ENCODE measurements at regions not wholly inside any gene's neighbourhood (a gene's known extent, or its start where the extent isn't known, plus 50 kb on each side); places are given as distances from the start of the nearest gene placed in this dataset.
"Not testable (repeated sequence)": the region's sequence is repeated elsewhere in the genome, so short reads cannot be mapped to it uniquely, and the experiment has no call there.

DNA sequence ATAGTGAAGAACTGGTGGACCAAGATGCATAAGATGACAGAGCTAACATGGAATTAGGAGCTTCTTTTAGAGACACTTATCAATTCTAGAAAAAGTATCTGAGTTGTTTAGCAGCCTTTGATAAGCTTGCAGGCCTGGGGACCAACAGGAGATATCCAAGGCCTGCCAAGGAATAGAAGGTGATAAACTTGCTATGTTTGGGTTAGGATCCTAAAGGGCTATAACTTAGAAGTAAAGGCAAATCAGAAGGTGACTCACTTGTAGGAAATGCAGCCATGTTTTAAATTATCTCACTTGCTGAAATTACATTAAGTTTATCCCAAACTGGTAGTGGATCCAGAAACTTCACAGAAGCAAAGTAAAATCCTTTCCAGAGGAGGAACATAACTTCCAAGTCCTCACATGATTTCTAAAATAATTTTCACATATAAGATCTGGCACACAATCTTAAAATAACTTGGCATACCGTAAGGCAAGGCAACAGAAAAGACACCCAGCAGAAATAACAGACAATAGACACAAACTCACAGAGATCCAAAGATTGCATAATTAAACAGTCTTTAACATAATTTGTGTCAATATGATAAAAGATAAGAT, 69.6 kb upstream of the TEAD1 start:
- Histone ChIP-seq H3K27ac (no peak overlapping the region), H3K9me3 (no peaks in the 10 kb centered on the region), H3K4me1 (no peaks in the 10 kb centered on the region), H3K36me3 (no peaks in the 10 kb centered on the region), H3K27me3 (no peaks in the 10 kb centered on the region), H3K4me3 (no peak overlapping the region)
- intact Hi-C loops (cut with DNase I): no loop called here
- DNase-seq (ENCODE audit: low spot score in 2 of 2): no peak
- TF ChIP-seq, protein P1, sequence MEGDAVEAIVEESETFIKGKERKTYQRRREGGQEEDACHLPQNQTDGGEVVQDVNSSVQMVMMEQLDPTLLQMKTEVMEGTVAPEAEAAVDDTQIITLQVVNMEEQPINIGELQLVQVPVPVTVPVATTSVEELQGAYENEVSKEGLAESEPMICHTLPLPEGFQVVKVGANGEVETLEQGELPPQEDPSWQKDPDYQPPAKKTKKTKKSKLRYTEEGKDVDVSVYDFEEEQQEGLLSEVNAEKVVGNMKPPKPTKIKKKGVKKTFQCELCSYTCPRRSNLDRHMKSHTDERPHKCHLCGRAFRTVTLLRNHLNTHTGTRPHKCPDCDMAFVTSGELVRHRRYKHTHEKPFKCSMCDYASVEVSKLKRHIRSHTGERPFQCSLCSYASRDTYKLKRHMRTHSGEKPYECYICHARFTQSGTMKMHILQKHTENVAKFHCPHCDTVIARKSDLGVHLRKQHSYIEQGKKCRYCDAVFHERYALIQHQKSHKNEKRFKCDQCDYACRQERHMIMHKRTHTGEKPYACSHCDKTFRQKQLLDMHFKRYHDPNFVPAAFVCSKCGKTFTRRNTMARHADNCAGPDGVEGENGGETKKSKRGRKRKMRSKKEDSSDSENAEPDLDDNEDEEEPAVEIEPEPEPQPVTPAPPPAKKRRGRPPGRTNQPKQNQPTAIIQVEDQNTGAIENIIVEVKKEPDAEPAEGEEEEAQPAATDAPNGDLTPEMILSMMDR (IDR thresholded peaks at IDR 0.05): no peak

DNA sequence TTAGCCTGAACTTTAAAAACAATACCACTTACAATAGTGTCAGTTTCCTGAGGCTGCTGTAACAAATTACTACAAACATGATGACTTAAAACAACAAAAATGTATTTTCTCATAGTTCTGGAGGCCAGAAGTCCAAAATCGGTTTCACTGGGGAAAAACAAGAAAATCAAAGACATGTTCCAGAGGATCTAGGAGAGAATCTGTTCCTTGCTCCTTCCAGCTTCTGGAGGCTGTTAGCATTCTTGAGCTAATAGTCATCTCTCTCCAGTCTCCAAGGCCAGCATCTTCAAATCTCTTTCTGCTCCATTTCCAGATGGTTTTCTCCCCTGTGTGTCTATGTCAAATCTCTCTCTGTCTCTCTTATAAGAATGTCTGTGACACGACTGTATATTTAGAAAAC, 67.6 kb upstream of the TEAD1 start:
- H3K27me3 ChIP-seq: no peaks in the 10 kb centered on the region
- peaks cover 0 to 10% of the 10 kb centered on the region in 2 donors for H3K9me3 ChIP-seq
- DNase-seq (ENCODE audit: low spot score in 2 of 2): no peak
- intact Hi-C loops (cut with DNase I): no loop called here
- H3K27ac ChIP-seq: no peak overlapping the region
- TF ChIP-seq, protein P1 (IDR thresholded peaks at IDR 0.05): no peak
- no peak overlapping the region for H3K4me3 ChIP-seq
- no peaks in the 10 kb centered on the region for H3K4me1 ChIP-seq
- no peaks in the 10 kb centered on the region for H3K36me3 ChIP-seq

DNA sequence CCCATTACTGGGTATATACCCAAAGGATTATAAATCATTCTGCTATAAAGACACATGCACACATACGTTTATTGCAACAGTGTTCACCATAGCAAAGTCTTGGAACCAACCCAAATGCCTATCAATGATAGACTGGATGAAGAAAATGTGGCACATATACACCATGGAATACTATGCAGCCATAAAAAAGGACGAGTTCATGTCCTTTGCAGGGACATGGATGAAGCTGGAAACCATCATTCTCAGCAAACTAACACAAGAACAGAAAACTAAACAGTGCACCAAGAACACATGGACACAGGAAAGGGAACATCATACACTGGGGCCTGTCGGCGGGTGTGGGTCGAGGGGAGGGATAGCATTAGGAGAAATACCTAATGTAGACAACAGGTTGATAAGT, 65.5 kb upstream of the TEAD1 start:
- H3K27ac ChIP-seq; H3K27me3 ChIP-seq; H3K4me1 ChIP-seq; H3K36me3 ChIP-seq; H3K4me3 ChIP-seq; intact Hi-C loops (cut with DNase I); DNase-seq (ENCODE audit: low spot score in 2 of 2): not testable (repeated sequence)
- peaks cover 0 to 26% of the 10 kb centered on the region in 2 donors for H3K9me3 ChIP-seq

DNA sequence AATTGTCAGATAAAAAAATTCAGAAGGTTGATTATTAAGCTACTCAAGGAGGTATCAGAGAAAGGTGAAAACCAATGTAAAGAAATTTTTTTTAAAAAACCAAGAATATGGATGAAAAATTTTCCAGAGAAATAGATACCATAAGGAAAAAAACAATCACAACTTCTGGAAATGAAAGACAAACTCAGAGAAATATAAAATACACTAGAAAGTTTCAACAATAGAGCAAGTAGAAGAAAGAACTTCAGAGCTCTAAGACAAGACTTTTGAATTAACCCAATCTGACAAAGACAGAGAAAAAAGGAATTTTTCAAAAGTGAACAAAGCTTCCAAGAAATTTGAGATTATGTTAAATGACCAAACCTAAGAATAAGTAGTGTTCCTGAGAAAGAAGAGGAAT, 62.9 kb upstream of the TEAD1 start:
- TF ChIP-seq, protein P1 (IDR thresholded peaks at IDR 0.05): no peak
- intact Hi-C loops (cut with DNase I): no loop called here
- Histone ChIP-seq H3K4me3 (no peak overlapping the region), H3K27me3 (no peaks in the 10 kb centered on the region), H3K9me3 (peaks cover 0 to 26% of the 10 kb centered on the region in 2 donors), H3K36me3 (no peaks in the 10 kb centered on the region), H3K27ac (no peak overlapping the region), H3K4me1 (no peaks in the 10 kb centered on the region)
- DNase-seq (ENCODE audit: low spot score in 2 of 2): no peak

GRCh38 chr11:12617632-12618031, 56.6 kb upstream of the TEAD1 start:
- no peak for DNase-seq (ENCODE audit: low spot score in 2 of 2)
- Histone ChIP-seq H3K27me3 (no peaks in the 10 kb centered on the region), H3K4me3 (no peak overlapping the region), H3K9me3 (peaks cover 0 to 6% of the 10 kb centered on the region in 2 donors), H3K4me1 (no peaks in the 10 kb centered on the region), H3K27ac (no peak overlapping the region), H3K36me3 (no peaks in the 10 kb centered on the region)
- intact Hi-C loops (cut with DNase I): no loop called here
- TF ChIP-seq, protein P1 (IDR thresholded peaks at IDR 0.05): no peak

DNA sequence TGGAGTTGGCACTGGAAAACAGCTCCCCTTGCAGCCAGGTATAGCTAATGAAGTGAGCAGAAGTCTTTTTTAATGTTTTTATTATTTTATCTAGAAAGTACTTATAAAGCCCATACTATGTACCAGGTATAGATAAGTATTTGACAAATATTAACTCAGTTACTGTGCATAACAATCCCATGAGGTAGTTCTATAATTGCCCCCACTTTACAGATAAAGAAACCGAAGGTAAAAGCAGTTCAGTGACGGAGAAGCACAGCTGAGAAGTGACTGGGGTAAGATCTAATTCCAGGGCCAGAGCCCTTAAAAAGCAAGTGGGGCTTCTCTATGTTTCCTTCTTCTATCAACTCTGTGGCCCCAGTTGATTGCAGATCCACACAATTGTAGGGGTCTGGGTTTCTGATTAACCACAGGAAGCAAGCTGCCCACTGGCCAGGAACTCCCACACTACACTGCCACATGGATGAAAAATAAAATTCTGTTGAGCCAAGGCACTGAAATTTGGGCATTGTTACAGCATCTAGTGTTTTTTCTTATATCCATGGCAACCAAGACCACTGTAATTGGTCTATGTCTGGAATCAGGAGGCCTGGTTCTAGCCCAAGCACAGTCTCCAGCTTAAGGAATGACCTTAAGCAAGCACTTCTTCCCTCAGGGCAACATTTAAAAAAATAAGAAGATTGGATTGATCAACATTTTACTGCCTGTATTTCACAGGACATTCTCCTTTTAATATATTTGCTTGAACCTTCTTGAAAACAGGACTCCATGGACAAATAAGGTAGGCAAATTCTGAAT, 55.3 kb upstream of the TEAD1 start:
- Histone ChIP-seq H3K4me3 (no peak overlapping the region), H3K4me1 (no peaks in the 10 kb centered on the region), H3K27me3 (no peaks in the 10 kb centered on the region), H3K36me3 (no peaks in the 10 kb centered on the region), H3K27ac (no peak overlapping the region), H3K9me3 (peaks cover 3 to 7% of the 10 kb centered on the region in 2 donors)
- intact Hi-C loops (cut with DNase I): no loop called here
- DNase-seq (ENCODE audit: low spot score in 2 of 2): no peak
- TF ChIP-seq, protein P1 (IDR thresholded peaks at IDR 0.05): no peak
